HG02610 (cell line): ENCODE measurements at regions not wholly inside any gene's neighbourhood (a gene's known extent, or its start where the extent isn't known, plus 50 kb on each side); places are given as distances from the start of the nearest gene placed in this dataset.

Source experiments
- ATAC-seq: cut with Tn5 transposase; IDR thresholded peaks from one replicate; pipeline ENCODE4 v1.9.1; 2021; ENCODE audit warnings: mild to moderate bottlenecking, moderate library complexity; ENCODE audit not compliant: unreplicated experiment

GRCh38 chr22:49199224-49199623 is 628.4 kb downstream of the BRD1 start:
- ATAC-seq, result no peak

GRCh38 chr22:49198705-49199084 is 629.0 kb downstream of the BRD1 start:
- ATAC-seq, result no peak

- no peak for ATAC-seq
These were observed 629.5 kb downstream of the BRD1 start for GRCh38 chr22:49197986-49198704.

GRCh38 chr22:49197505-49197904 is 630.2 kb downstream of the BRD1 start:
- no peak for ATAC-seq

GRCh38 chr22:49196046-49196511 is 631.6 kb downstream of the BRD1 start:
- no peak for ATAC-seq

- ATAC-seq, result no peak
These were observed 632.0 kb downstream of the BRD1 start for GRCh38 chr22:49195636-49196035.

GRCh38 chr22:49193901-49194465 is 633.7 kb downstream of the BRD1 start:
- ATAC-seq, result no peak

GRCh38 chr22:49193348-49193747 is 634.3 kb downstream of the BRD1 start:
- ATAC-seq, result no peak

GRCh38 chr22:49192857-49193250 is 634.8 kb downstream of the BRD1 start:
- no peak for ATAC-seq

GRCh38 chr22:49192180-49192856 is 635.4 kb downstream of the BRD1 start:
- no peak for ATAC-seq

- ATAC-seq, result no peak
These were observed 636.1 kb downstream of the BRD1 start for GRCh38 chr22:49191506-49191980.

- no peak for ATAC-seq
These were observed 636.7 kb downstream of the BRD1 start for GRCh38 chr22:49190816-49191505.

- ATAC-seq, result no peak
These were observed 637.8 kb downstream of the BRD1 start for GRCh38 chr22:49189871-49190270.

- ATAC-seq, result no peak
These were observed 639.1 kb downstream of the BRD1 start for GRCh38 chr22:49188591-49188990.

- ATAC-seq, result no peak
These were observed 639.6 kb downstream of the BRD1 start for GRCh38 chr22:49188091-49188490.

GRCh38 chr22:49186762-49187161 is 640.9 kb downstream of the BRD1 start:
- no peak for ATAC-seq

- no peak for ATAC-seq
These were observed 641.4 kb downstream of the BRD1 start for GRCh38 chr22:49186293-49186692.

- ATAC-seq, result no peak
These were observed 642.2 kb downstream of the BRD1 start for GRCh38 chr22:49185312-49185969.

GRCh38 chr22:49184736-49185135 is 642.9 kb downstream of the BRD1 start:
- no peak for ATAC-seq

- ATAC-seq, result no peak
These were observed 643.9 kb downstream of the BRD1 start for GRCh38 chr22:49183826-49184216.
